Hepatocyte (in vitro differentiated cells): ENCODE measurements at regions not wholly inside any gene's neighbourhood (a gene's known extent, or its start where the extent isn't known, plus 50 kb on each side); places are given as distances from the start of the nearest gene placed in this dataset.

Source experiments
- EZH2 ChIP-seq: fragments of 200-600 bp; sonication (generic); IDR thresholded peaks from 2 replicates; pipeline ENCODE4 v1.6.1; 2016; ENCODE audit warnings: antibody characterized with exemption, mild to moderate bottlenecking, borderline replicate concordance
- TF ChIP-seq, protein P1 (sequence below): fragments of 200-600 bp; sonication (generic); IDR thresholded peaks from 2 replicates; pipeline ENCODE4 v1.5.1; 2016; ENCODE audit warnings: antibody characterized with exemption, mild to moderate bottlenecking; ENCODE audit not compliant: poor library complexity

DNA sequence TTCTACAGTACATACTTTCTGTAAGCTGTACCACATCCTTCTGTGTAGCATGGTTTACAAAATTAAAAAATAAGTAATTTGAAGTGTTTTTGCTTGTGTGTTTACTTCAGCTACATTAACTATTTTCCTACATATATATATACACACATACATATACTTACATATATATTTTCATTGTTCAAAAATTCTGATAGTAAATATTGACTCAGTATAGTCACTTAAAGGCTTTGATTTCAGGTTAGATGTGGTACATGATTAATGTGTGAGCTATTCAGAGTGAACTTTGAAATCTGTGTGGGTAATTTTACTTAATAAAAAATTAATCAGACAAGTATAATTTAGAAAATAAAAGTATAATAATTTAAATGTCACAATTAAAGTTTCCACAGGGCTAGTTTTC is 306.7 kb upstream of the CDH18 start:
- TF ChIP-seq, protein P1, sequence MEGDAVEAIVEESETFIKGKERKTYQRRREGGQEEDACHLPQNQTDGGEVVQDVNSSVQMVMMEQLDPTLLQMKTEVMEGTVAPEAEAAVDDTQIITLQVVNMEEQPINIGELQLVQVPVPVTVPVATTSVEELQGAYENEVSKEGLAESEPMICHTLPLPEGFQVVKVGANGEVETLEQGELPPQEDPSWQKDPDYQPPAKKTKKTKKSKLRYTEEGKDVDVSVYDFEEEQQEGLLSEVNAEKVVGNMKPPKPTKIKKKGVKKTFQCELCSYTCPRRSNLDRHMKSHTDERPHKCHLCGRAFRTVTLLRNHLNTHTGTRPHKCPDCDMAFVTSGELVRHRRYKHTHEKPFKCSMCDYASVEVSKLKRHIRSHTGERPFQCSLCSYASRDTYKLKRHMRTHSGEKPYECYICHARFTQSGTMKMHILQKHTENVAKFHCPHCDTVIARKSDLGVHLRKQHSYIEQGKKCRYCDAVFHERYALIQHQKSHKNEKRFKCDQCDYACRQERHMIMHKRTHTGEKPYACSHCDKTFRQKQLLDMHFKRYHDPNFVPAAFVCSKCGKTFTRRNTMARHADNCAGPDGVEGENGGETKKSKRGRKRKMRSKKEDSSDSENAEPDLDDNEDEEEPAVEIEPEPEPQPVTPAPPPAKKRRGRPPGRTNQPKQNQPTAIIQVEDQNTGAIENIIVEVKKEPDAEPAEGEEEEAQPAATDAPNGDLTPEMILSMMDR: no peak
- no peak for TF ChIP-seq EZH2
